ENCODE measurements at regions not wholly inside any gene's neighbourhood (a gene's known extent, or its start where the extent isn't known, plus 50 kb on each side); places are given as distances from the start of the nearest gene placed in this dataset.

GRCh38 chrX:134711135-134711921 lies 53.1 kb upstream of the PLAC1 start:
- TF ChIP-seq CTCF (conservative IDR thresholded peaks at IDR 0.05; ENCODE audit: low read depth, low read length): no peak
- TF ChIP-seq EZH2 (IDR thresholded peaks at IDR 0.05; ENCODE audit: borderline replicate concordance, low read depth, low read length, poor library complexity, severe bottlenecking): no peak
